OCI-LY7 (cell line): ENCODE measurements at regions not wholly inside any gene's neighbourhood (a gene's known extent, or its start where the extent isn't known, plus 50 kb on each side); places are given as distances from the start of the nearest gene placed in this dataset.

ENCODE experiments used
- BruUV-seq: library from RNA; stranded (reverse); fragments of 400-500 nt; replicated peaks from 2 replicates; lab custom pipeline; 2021; lab: Mats Ljungman, UMichigan
- CTCF ChIA-PET: fragments of 300-600 bp; sonication (Branson Sonifier 250); formaldehyde crosslinking; loops from one replicate; lab custom pipeline; 2022; ENCODE audit warnings: antibody characterized with exemption; ENCODE audit not compliant: unreplicated experiment; lab: Charles Lee
- POLR2A ChIA-PET: fragments of 300-600 bp; sonication (Branson Sonifier 250); formaldehyde crosslinking; loops from one replicate; lab custom pipeline; 2022; ENCODE audit warnings: antibody characterized with exemption; lab: Charles Lee
- DNase-seq: peaks from one replicate; pipeline ENCODE4 v3.0.0-alpha.2; 2015; ENCODE audit warnings: low spot score
- H2AFZ ChIP-seq: fragments of 200-600 bp; sonication (generic), shearing (Covaris generic); 2 replicates; pipeline ENCODE4 v1.6.1; 2014; ENCODE audit warnings: mild to moderate bottlenecking, antibody characterized with exemption, low read length, moderate library complexity
- H3K27ac ChIP-seq: fragments of 200-600 bp; sonication (generic); 2 replicates; pipeline ENCODE4 v1.5.1; 2014; ENCODE audit warnings: mixed run types, low read depth, mild to moderate bottlenecking, moderate library complexity, low read length, inconsistent platforms; ENCODE audit not compliant: poor library complexity, severe bottlenecking
- H3K36me3 ChIP-seq: fragments of 200-600 bp; sonication (generic); 2 replicates; pipeline ENCODE4 v1.6.1; 2014; ENCODE audit warnings: mild to moderate bottlenecking, antibody characterized with exemption, low read length, moderate library complexity, mixed read lengths; ENCODE audit not compliant: insufficient read depth
- H3K4me1 ChIP-seq: fragments of 200-600 bp; sonication (generic); 2 replicates; pipeline ENCODE4 v1.5.1; 2014; ENCODE audit warnings: mild to moderate bottlenecking, low read length; ENCODE audit not compliant: insufficient read depth, poor library complexity, severe bottlenecking
- H3K4me2 ChIP-seq: fragments of 200-600 bp; sonication (generic); 2 replicates; pipeline ENCODE4 v1.6.1; 2014; ENCODE audit warnings: mild to moderate bottlenecking, low read length
- H3K4me3 ChIP-seq: fragments of 200-600 bp; sonication (generic); 2 replicates; pipeline ENCODE4 v1.5.1; 2014; ENCODE audit warnings: mild to moderate bottlenecking, low read depth, low read length; ENCODE audit not compliant: poor library complexity, severe bottlenecking
- H3K79me2 ChIP-seq: fragments of 200-600 bp; sonication (generic); 2 replicates; pipeline ENCODE4 v1.6.1; 2016; ENCODE audit warnings: low read depth, mild to moderate bottlenecking, low read length, moderate library complexity, mixed read lengths; ENCODE audit not compliant: insufficient read depth
- H3K9me2 ChIP-seq: fragments of 200-600 bp; sonication (generic); 2 replicates; pipeline ENCODE4 v1.6.1; 2016; ENCODE audit warnings: mild to moderate bottlenecking, low read length, mixed read lengths; ENCODE audit not compliant: insufficient read depth
- H3K9me3 ChIP-seq: fragments of 200-600 bp; sonication (generic); 2 replicates; pipeline ENCODE4 v1.6.1; 2014; ENCODE audit warnings: mild to moderate bottlenecking, mixed run types, low read length, mixed read lengths
- H4K20me1 ChIP-seq: fragments of 200-600 bp; sonication (generic); 2 replicates; pipeline ENCODE4 v1.6.1; 2014; ENCODE audit warnings: mild to moderate bottlenecking, antibody characterized with exemption, low read length, moderate library complexity, mixed read lengths; ENCODE audit not compliant: insufficient read depth
- CTCF ChIP-seq: fragments of 200-600 bp; sonication (generic); conservative IDR thresholded peaks from 2 replicates; pipeline ENCODE4 v1.5.1; 2014; ENCODE audit warnings: mild to moderate bottlenecking, antibody characterized with exemption, low read length, moderate library complexity, mixed read lengths
- EZH2phosphoT487 ChIP-seq: fragments of 200-600 bp; sonication (generic); IDR thresholded peaks from 2 replicates; pipeline ENCODE4 v1.6.1; 2018; ENCODE audit warnings: low read depth, borderline replicate concordance, mild to moderate bottlenecking, mixed run types, antibody characterized with exemption, low read length, moderate library complexity, mixed read lengths
- intact Hi-C: fragments of 100-400 bp; cut with micrococcal nuclease; formaldehyde crosslinking; loops from one replicate; pipeline ENCODE4 v1.10.0; 2022; ENCODE audit not compliant: unreplicated experiment

DNA sequence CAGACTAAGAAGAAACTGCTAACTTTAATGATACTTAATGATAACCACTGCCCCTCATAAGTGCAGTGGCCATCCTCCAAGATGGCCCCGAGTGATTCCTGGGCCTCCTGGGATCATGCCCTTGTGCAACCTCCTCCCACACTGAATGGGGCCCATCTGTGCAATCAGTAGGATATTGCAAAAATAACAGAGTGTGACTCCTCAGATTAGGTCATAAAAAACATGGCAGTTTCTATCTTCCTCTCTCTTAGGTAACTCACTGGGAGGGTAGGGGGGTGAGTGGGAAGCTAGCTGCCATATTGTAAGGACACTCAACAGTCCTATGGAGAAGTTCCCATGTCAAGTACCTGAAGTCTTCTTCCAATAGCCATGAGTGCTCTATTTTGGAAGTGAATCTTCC, 173.0 kb downstream of the SHQ1 start:
- CTCF ChIA-PET: no interaction called here

GRCh38 chr3:72673011-72673771, 175.1 kb downstream of the SHQ1 start:
- TF ChIP-seq CTCF (no peak), EZH2phosphoT487 (no peak)
- no TSS peak for BruUV-seq
- no peaks in the 10 kb centered on the region for H3K9me3 ChIP-seq
- H3K4me2 ChIP-seq: no peak overlapping the region; the same call in 1 of the 2 replicates
- H3K36me3 ChIP-seq: no peaks in the 10 kb centered on the region
- no peaks in the 10 kb centered on the region for H3K9me2 ChIP-seq
- H4K20me1 ChIP-seq: no peaks in the 10 kb centered on the region
- H3K79me2 ChIP-seq: no peaks in the 10 kb centered on the region
- peak; percentile 62 for DNase-seq
- peaks cover 11% of the 10 kb centered on the region for H3K4me1 ChIP-seq
- H2AFZ ChIP-seq: no peak overlapping the region
- ChIA-PET CTCF (no interaction called here), POLR2A (interaction anchor here (1.0 kb wide), 1 partner anchor 131 kb away, joined by 3 read pairs; no protein-coding TSS in a partner anchor)
- no peak overlapping the region for H3K4me3 ChIP-seq
- intact Hi-C loops: no loop called here
- no peak overlapping the region for H3K27ac ChIP-seq

More for the DNA sequence above, 173.0 kb downstream of the SHQ1 start:
- Histone ChIP-seq H3K36me3 (no peaks in the 10 kb centered on the region), H3K4me2 (no peak overlapping the region), H3K27ac (no peak overlapping the region), H3K4me3 (no peak overlapping the region), H3K79me2 (no peaks in the 10 kb centered on the region), H3K9me3 (no peaks in the 10 kb centered on the region), H2AFZ (no peak overlapping the region), H3K9me2 (no peaks in the 10 kb centered on the region), H3K4me1 (peaks cover 11% of the 10 kb centered on the region), H4K20me1 (no peaks in the 10 kb centered on the region)
- no TSS peak for BruUV-seq
- TF ChIP-seq CTCF (no peak), EZH2phosphoT487 (no peak)
- POLR2A ChIA-PET: interaction anchor here (0.6 kb wide), 1 partner anchor 18 kb away, joined by 3 read pairs; no protein-coding TSS in a partner anchor
- DNase-seq: no peak
- intact Hi-C loops: no loop called here

DNA sequence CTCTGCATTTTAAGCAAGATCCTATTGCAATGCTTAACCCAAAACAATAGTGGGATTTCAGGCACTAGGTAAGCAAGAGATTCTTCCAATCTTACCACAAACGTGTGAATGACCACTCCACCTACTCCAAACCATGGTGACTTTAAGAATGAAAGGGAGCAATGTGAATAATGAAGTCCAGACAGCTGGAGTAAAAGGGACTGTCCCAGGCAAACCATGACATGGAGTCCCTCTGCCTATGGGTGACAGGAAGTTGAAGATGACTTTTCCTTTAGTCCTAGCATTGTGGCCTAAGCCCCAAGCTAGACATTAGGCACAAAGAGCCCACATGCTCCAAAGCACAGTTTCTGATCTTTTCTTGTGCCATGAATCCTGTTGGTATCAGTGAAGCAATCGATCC, 179.0 kb downstream of the SHQ1 start:
- Histone ChIP-seq H3K79me2 (no peaks in the 10 kb centered on the region), H2AFZ (no peak overlapping the region), H3K9me3 (no peaks in the 10 kb centered on the region), H3K4me3 (no peak overlapping the region), H3K4me2 (no peak overlapping the region), H4K20me1 (no peaks in the 10 kb centered on the region), H3K36me3 (no peaks in the 10 kb centered on the region), H3K4me1 (peaks cover 11% of the 10 kb centered on the region), H3K9me2 (no peaks in the 10 kb centered on the region), H3K27ac (no peak overlapping the region)
- POLR2A ChIA-PET: no interaction called here
- TF ChIP-seq EZH2phosphoT487 (no peak), CTCF (no peak)
- no TSS peak for BruUV-seq
- intact Hi-C loops: no loop called here
- CTCF ChIA-PET: no interaction called here
- no peak for DNase-seq
